SK-N-SH treated with all-trans-retinoic acid at 6 μM for 48 hours (cell line): ENCODE measurements at regions not wholly inside any gene's neighbourhood (a gene's known extent, or its start where the extent isn't known, plus 50 kb on each side); places are given as distances from the start of the nearest gene placed in this dataset.

Experiments used
- ATAC-seq: fragments of 200-7000 bp; cut with Tn5 transposase; 3 replicates; pipeline ENCODE4 v1.9.1; 2020; ENCODE audit warnings: mild to moderate bottlenecking, moderate library complexity
- ARNTL ChIP-seq: fragments of 450-650 bp; formaldehyde crosslinking; IDR thresholded peaks from 2 replicates; pipeline ENCODE4 v1.5.0; 2020; ENCODE audit warnings: low read depth, mild to moderate bottlenecking, moderate library complexity, borderline replicate concordance
- BACH2 ChIP-seq: fragments of 250-450 bp; sonication (Bioruptor Pico); IDR thresholded peaks from 2 replicates; pipeline ENCODE4 v1.9.0; 2021; ENCODE audit warnings: mild to moderate bottlenecking, borderline replicate concordance
- CSRNP3 ChIP-seq: fragments of 250-450 bp; sonication (Bioruptor Pico); IDR thresholded peaks from 2 replicates; pipeline ENCODE4 v1.5.1; 2021; ENCODE audit warnings: mild to moderate bottlenecking, moderate library complexity
- ESRRG ChIP-seq: fragments of 250-450 bp; sonication (Bioruptor Pico); IDR thresholded peaks from 2 replicates; pipeline ENCODE4 v1.6.1; 2021; ENCODE audit warnings: mild to moderate bottlenecking
- GLIS3 ChIP-seq: fragments of 250-450 bp; sonication (Bioruptor Pico); IDR thresholded peaks from 2 replicates; pipeline ENCODE4 v1.5.0; 2020; ENCODE audit warnings: mild to moderate bottlenecking, moderate library complexity
- ISL1 ChIP-seq: fragments of 250-450 bp; sonication (Bioruptor Pico); IDR thresholded peaks from 2 replicates; pipeline ENCODE4 v2.1.2; 2022; ENCODE audit warnings: mild to moderate bottlenecking, moderate library complexity
- OSR1 ChIP-seq: fragments of 250-450 bp; sonication (Bioruptor Pico); IDR thresholded peaks from 2 replicates; pipeline ENCODE4 v1.8.0; 2022; ENCODE audit warnings: moderate library complexity, mild to moderate bottlenecking, inconsistent platforms
- POU6F1 ChIP-seq: fragments of 250-450 bp; sonication (Bioruptor Pico); IDR thresholded peaks from 2 replicates; pipeline ENCODE4 v1.8.0; 2021; ENCODE audit warnings: low read depth, mild to moderate bottlenecking, moderate library complexity, borderline replicate concordance
- PPARA ChIP-seq: fragments of 250-450 bp; sonication (Bioruptor Pico); IDR thresholded peaks from 2 replicates; pipeline ENCODE4 v1.5.0; 2020; ENCODE audit warnings: mild to moderate bottlenecking, borderline replicate concordance
- RARB ChIP-seq: fragments of 250-450 bp; sonication (Bioruptor Pico); IDR thresholded peaks from 2 replicates; pipeline ENCODE4 v1.8.0; 2021; ENCODE audit warnings: mild to moderate bottlenecking, moderate library complexity
- SNAI2 ChIP-seq: fragments of 250-450 bp; sonication (Bioruptor Pico); IDR thresholded peaks from 2 replicates; pipeline ENCODE4 v1.5.0; 2020; ENCODE audit warnings: mild to moderate bottlenecking, moderate library complexity
- TCF4 ChIP-seq: fragments of 250-450 bp; sonication (Bioruptor Pico); IDR thresholded peaks from 2 replicates; pipeline ENCODE4 v1.8.0; 2021; ENCODE audit warnings: mild to moderate bottlenecking, moderate library complexity, borderline replicate concordance
- TOX ChIP-seq: fragments of 250-450 bp; sonication (Bioruptor Pico); IDR thresholded peaks from 2 replicates; pipeline ENCODE4 v1.8.0; 2021; ENCODE audit warnings: mild to moderate bottlenecking, moderate library complexity, borderline replicate concordance
- TSHZ2 ChIP-seq: fragments of 250-450 bp; sonication (Bioruptor Pico); IDR thresholded peaks from 2 replicates; pipeline ENCODE4 v1.5.0; 2020; ENCODE audit warnings: mild to moderate bottlenecking, moderate library complexity
- ZFP3 ChIP-seq: fragments of 250-450 bp; sonication (Bioruptor Pico); IDR thresholded peaks from 2 replicates; pipeline ENCODE4 v1.5.0; 2020; ENCODE audit warnings: mild to moderate bottlenecking, moderate library complexity
- ZFP30 ChIP-seq: fragments of 450-650 bp; formaldehyde crosslinking; IDR thresholded peaks from 2 replicates; pipeline ENCODE4 v1.5.0; 2022; ENCODE audit warnings: mild to moderate bottlenecking, moderate library complexity
- ZNF565 ChIP-seq: fragments of 450-650 bp; formaldehyde crosslinking; conservative IDR thresholded peaks from 2 replicates; pipeline ENCODE4 v1.5.0; 2020; ENCODE audit warnings: low read depth, mild to moderate bottlenecking, moderate library complexity
- ZNF70 ChIP-seq: fragments of 450-650 bp; formaldehyde crosslinking; IDR thresholded peaks from 2 replicates; pipeline ENCODE4 v1.5.0; 2020; ENCODE audit warnings: mild to moderate bottlenecking, moderate library complexity
- ZNF8 ChIP-seq: fragments of 450-650 bp; formaldehyde crosslinking; IDR thresholded peaks from 2 replicates; pipeline ENCODE4 v1.5.0; 2020; ENCODE audit warnings: mild to moderate bottlenecking, moderate library complexity

GRCh38 chr5:130893006-130893405 is 272.1 kb downstream of the HINT1 start:
- no peak for ATAC-seq
- TF ChIP-seq POU6F1 (no peak), PPARA (CRISPR knock-in tag) (no peak), ISL1 (no peak), SNAI2 (CRISPR knock-in tag) (no peak), ZFP30 (CRISPR knock-in tag) (no peak), OSR1 (CRISPR knock-in tag) (no peak), ARNTL (no peak), TSHZ2 (CRISPR knock-in tag) (no peak), ZNF70 (no peak), GLIS3 (CRISPR knock-in tag) (no peak), ESRRG (no peak), BACH2 (CRISPR knock-in tag) (no peak), ZFP3 (CRISPR knock-in tag) (no peak), CSRNP3 (no peak), TOX (no peak), ZNF8 (CRISPR knock-in tag) (no peak)

GRCh38 chr5:130890610-130891009 is 274.4 kb downstream of the HINT1 start:
- TF ChIP-seq ZNF565: no peak
- no peak for TF ChIP-seq ESRRG
- TF ChIP-seq RARB (CRISPR knock-in tag): no peak
- TF ChIP-seq ZFP3 (CRISPR knock-in tag): no peak
- no peak for TF ChIP-seq SNAI2 (CRISPR knock-in tag)
- no peak for ATAC-seq

- no peak for TF ChIP-seq ESRRG
- TF ChIP-seq BACH2 (CRISPR knock-in tag): no peak
- TF ChIP-seq ISL1: no peak
- TF ChIP-seq ZNF8 (CRISPR knock-in tag): no peak
- no peak for TF ChIP-seq ZFP30 (CRISPR knock-in tag)
- no peak for TF ChIP-seq CSRNP3
- no peak for TF ChIP-seq OSR1 (CRISPR knock-in tag)
- no peak for TF ChIP-seq RARB (CRISPR knock-in tag)
- peak; percentile 84 for ATAC-seq
Observed at GRCh38 chr5:130885691-130886090, 279.4 kb downstream of the HINT1 start.

GRCh38 chr5:130885027-130885426 is 280.0 kb downstream of the HINT1 start:
- no peak for TF ChIP-seq TSHZ2 (CRISPR knock-in tag)
- TF ChIP-seq ZNF565: no peak
- TF ChIP-seq TCF4 (CRISPR knock-in tag): no peak
- TF ChIP-seq PPARA (CRISPR knock-in tag): no peak
- TF ChIP-seq ARNTL: no peak
- TF ChIP-seq GLIS3 (CRISPR knock-in tag): no peak
- no peak for TF ChIP-seq ESRRG
- TF ChIP-seq CSRNP3: no peak
- TF ChIP-seq, all 23 proteins: peak for 0
- ATAC-seq: no peak
